DOHH2 (cell line): ENCODE measurements at regions not wholly inside any gene's neighbourhood (a gene's known extent, or its start where the extent isn't known, plus 50 kb on each side); places are given as distances from the start of the nearest gene placed in this dataset.

Experiments
- H3F3A ChIP-seq: fragments of 200-600 bp; sonication (generic), shearing (Covaris generic); 2 replicates; pipeline ENCODE4 v1.6.0; 2016; ENCODE audit warnings: antibody characterized with exemption, mild to moderate bottlenecking; ENCODE audit not compliant: control insufficient read depth, insufficient read depth
- H3K27ac ChIP-seq: fragments of 200-600 bp; sonication (generic); 2 replicates; pipeline ENCODE4 v1.5.1; 2014; ENCODE audit warnings: low read depth, mild to moderate bottlenecking, low read length, moderate library complexity
- H3K27me3 ChIP-seq: fragments of 200-600 bp; sonication (generic); 2 replicates; pipeline ENCODE4 v1.6.1; 2014; ENCODE audit warnings: mild to moderate bottlenecking, low read length, mixed read lengths; ENCODE audit not compliant: control insufficient read depth
- H3K36me3 ChIP-seq: fragments of 200-600 bp; sonication (generic); 2 replicates; pipeline ENCODE4 v1.6.1; 2014; ENCODE audit warnings: mild to moderate bottlenecking, low read length, moderate library complexity, mixed read lengths; ENCODE audit not compliant: control insufficient read depth
- H3K4me1 ChIP-seq: fragments of 200-600 bp; sonication (generic); 2 replicates; pipeline ENCODE4 v1.6.1; 2014; ENCODE audit warnings: mild to moderate bottlenecking, low read length, mixed read lengths; ENCODE audit not compliant: control insufficient read depth
- H3K4me2 ChIP-seq: fragments of 200-600 bp; sonication (generic); 2 replicates; pipeline ENCODE4 v1.6.0; 2014; ENCODE audit warnings: mild to moderate bottlenecking, low read length, moderate library complexity
- H3K4me3 ChIP-seq: fragments of 200-600 bp; sonication (generic); 2 replicates; pipeline ENCODE4 v1.5.1; 2014; ENCODE audit warnings: mild to moderate bottlenecking, low read length, mixed read lengths
- H3K79me2 ChIP-seq: fragments of 200-600 bp; sonication (generic); 2 replicates; pipeline ENCODE4 v1.6.1; 2014; ENCODE audit warnings: mild to moderate bottlenecking, low read length, mixed read lengths; ENCODE audit not compliant: control insufficient read depth
- H3K9me2 ChIP-seq: fragments of 200-600 bp; sonication (generic); replicated peaks from 2 replicates; pipeline ENCODE4 v1.6.1; 2014; ENCODE audit warnings: mild to moderate bottlenecking, low read length, mixed read lengths; ENCODE audit not compliant: control insufficient read depth
- H3K9me3 ChIP-seq: fragments of 200-600 bp; sonication (generic); 2 replicates; pipeline ENCODE4 v1.6.1; 2014; ENCODE audit warnings: antibody characterized with exemption, low read length, mixed read lengths; ENCODE audit not compliant: control insufficient read depth, insufficient read depth
- H4K20me1 ChIP-seq: fragments of 200-600 bp; sonication (generic); 2 replicates; pipeline ENCODE4 v1.6.0; 2014; ENCODE audit warnings: low read depth, mild to moderate bottlenecking, antibody characterized with exemption, low read length, moderate library complexity; ENCODE audit not compliant: control insufficient read depth, insufficient read depth
- CTCF ChIP-seq: fragments of 200-600 bp; sonication (generic); IDR thresholded peaks from one replicate; pipeline ENCODE4 v1.5.1; 2014; ENCODE audit warnings: antibody characterized with exemption, mild to moderate bottlenecking, low read depth, low read length; ENCODE audit not compliant: poor library complexity, severe bottlenecking
- EZH2phosphoT487 ChIP-seq: fragments of 200-600 bp; sonication (generic); IDR thresholded peaks from 2 replicates; pipeline ENCODE4 v1.6.1; 2017; ENCODE audit warnings: borderline replicate concordance, mild to moderate bottlenecking, antibody characterized with exemption, low read length, moderate library complexity, mixed read lengths

DNA sequence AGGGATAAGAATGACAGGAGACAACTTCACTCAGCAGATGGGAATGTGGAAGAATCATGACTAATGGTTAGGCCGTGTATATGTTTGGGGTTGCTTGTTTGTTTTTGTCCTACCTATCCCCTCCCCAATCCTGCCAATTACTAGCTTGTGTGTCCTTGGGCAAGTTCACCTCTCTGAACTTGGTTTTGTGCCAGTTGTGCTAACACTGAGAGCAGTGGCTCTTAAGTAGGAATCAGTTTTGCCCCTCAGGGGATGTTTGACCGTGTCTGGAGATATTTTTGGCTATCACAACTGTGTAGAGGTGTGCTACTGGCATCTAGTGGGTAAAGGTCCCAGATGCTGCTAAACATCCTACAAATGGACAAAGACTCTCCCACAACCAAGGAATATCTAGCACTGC, 287.0 kb downstream of the DMRT2 start:
- no peaks in the 10 kb centered on the region for H3K4me1 ChIP-seq
- no peaks in the 10 kb centered on the region for H3K27me3 ChIP-seq
- no peaks in the 10 kb centered on the region for H3F3A ChIP-seq
- H3K36me3 ChIP-seq: no peaks in the 10 kb centered on the region
- no peaks in the 10 kb centered on the region for H3K9me3 ChIP-seq
- no peaks in the 10 kb centered on the region for H3K79me2 ChIP-seq
- no peak overlapping the region for H3K4me3 ChIP-seq
- H3K27ac ChIP-seq: no peak overlapping the region
- no peaks in the 10 kb centered on the region for H4K20me1 ChIP-seq
- TF ChIP-seq CTCF: no peak
- no peaks in the 10 kb centered on the region for H3K9me2 ChIP-seq
- no peak overlapping the region for H3K4me2 ChIP-seq

GRCh38 chr9:1340390-1340789, 290.2 kb downstream of the DMRT2 start:
- Histone ChIP-seq H3K9me3 (no peaks in the 10 kb centered on the region), H3K79me2 (no peaks in the 10 kb centered on the region), H3K27me3 (no peaks in the 10 kb centered on the region), H3K9me2 (no peaks in the 10 kb centered on the region), H3F3A (no peaks in the 10 kb centered on the region), H4K20me1 (no peaks in the 10 kb centered on the region), H3K4me1 (no peaks in the 10 kb centered on the region), H3K36me3 (no peaks in the 10 kb centered on the region), H3K27ac (no peak overlapping the region), H3K4me2 (no peak overlapping the region), H3K4me3 (no peak overlapping the region)
- no peak for TF ChIP-seq EZH2phosphoT487
- no peak for TF ChIP-seq CTCF

DNA sequence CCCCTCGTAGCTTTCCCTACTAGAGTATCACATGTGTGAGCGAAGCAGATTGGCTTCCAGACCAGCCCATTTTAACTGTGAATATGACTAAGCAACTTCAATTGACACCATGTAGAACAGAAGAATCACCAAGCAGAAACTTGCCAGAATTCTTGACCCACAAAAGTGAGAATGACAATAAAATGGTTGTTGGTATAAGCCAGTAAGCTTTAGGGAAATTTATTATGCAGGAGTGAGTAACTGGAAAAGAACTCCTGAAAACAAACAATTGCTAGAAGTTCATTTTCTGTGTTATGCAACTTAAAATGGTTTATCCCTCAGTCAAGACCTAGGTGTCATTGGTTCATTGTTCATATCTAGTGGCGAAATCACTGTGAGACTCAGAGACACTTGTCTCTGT, 303.1 kb downstream of the DMRT2 start:
- H4K20me1 ChIP-seq: no peaks in the 10 kb centered on the region
- no peak for TF ChIP-seq EZH2phosphoT487
- no peak for TF ChIP-seq CTCF
- no peak overlapping the region for H3K4me2 ChIP-seq
- H3K9me3 ChIP-seq: no peaks in the 10 kb centered on the region
- no peaks in the 10 kb centered on the region for H3K9me2 ChIP-seq
- no peak overlapping the region for H3K4me3 ChIP-seq
- H3K36me3 ChIP-seq: no peaks in the 10 kb centered on the region
- no peaks in the 10 kb centered on the region for H3K27me3 ChIP-seq
- H3F3A ChIP-seq: no peaks in the 10 kb centered on the region
- no peaks in the 10 kb centered on the region for H3K79me2 ChIP-seq
- no peaks in the 10 kb centered on the region for H3K4me1 ChIP-seq
- no peak overlapping the region for H3K27ac ChIP-seq

- Histone ChIP-seq H4K20me1 (no peaks in the 10 kb centered on the region), H3K79me2 (no peaks in the 10 kb centered on the region), H3K4me1 (no peaks in the 10 kb centered on the region), H3K4me2 (no peak overlapping the region), H3K9me3 (no peaks in the 10 kb centered on the region), H3F3A (no peaks in the 10 kb centered on the region), H3K4me3 (no peak overlapping the region), H3K27me3 (no peaks in the 10 kb centered on the region), H3K9me2 (no peaks in the 10 kb centered on the region), H3K36me3 (no peaks in the 10 kb centered on the region), H3K27ac (no peak overlapping the region)
- TF ChIP-seq EZH2phosphoT487: no peak
- TF ChIP-seq CTCF: no peak
These were observed 303.9 kb downstream of the DMRT2 start for GRCh38 chr9:1354086-1354485.
